A673 (cell line): ENCODE measurements at regions not wholly inside any gene's neighbourhood (a gene's known extent, or its start where the extent isn't known, plus 50 kb on each side); places are given as distances from the start of the nearest gene placed in this dataset.
"Not testable (repeated sequence)": the region's sequence is repeated elsewhere in the genome, so short reads cannot be mapped to it uniquely, and the experiment has no call there.

ENCODE experiments used
- BruUV-seq: library from RNA; stranded (reverse); fragments of 400-500 nt; replicated peaks from 2 replicates; lab custom pipeline; 2021; lab: Mats Ljungman, UMichigan
- CTCF ChIA-PET: fragments of 300-600 bp; sonication (Branson Sonifier 250); formaldehyde crosslinking; loops from one replicate; lab custom pipeline; 2022; ENCODE audit warnings: antibody characterized with exemption; lab: Charles Lee
- POLR2A ChIA-PET: fragments of 300-600 bp; sonication (Branson Sonifier 250); formaldehyde crosslinking; loops from one replicate; lab custom pipeline; 2022; ENCODE audit warnings: antibody characterized with exemption; ENCODE audit not compliant: low non-redundant PET; lab: Charles Lee
- DNase-seq: peaks from one replicate; pipeline ENCODE4 v3.0.0-alpha.2; 2015; ENCODE audit warnings: low spot score
- H3K27ac ChIP-seq: fragments of 200-600 bp; sonication (generic); 2 replicates; pipeline ENCODE4 v1.5.1; 2016; ENCODE audit warnings: mixed run types, low read depth, mild to moderate bottlenecking, mixed read lengths, antibody characterized with exemption, low read length; ENCODE audit not compliant: poor library complexity, severe bottlenecking
- H3K27me3 ChIP-seq: fragments of 200-600 bp; sonication (generic); replicated peaks from 2 replicates; pipeline ENCODE4 v1.6.1; 2017; ENCODE audit warnings: mixed run types, low read depth, mild to moderate bottlenecking, mixed read lengths, antibody characterized with exemption, low read length; ENCODE audit not compliant: insufficient read depth, poor library complexity
- H3K36me3 ChIP-seq: fragments of 200-600 bp; sonication (generic); 2 replicates; pipeline ENCODE4 v1.6.1; 2016; ENCODE audit warnings: mixed run types, mild to moderate bottlenecking, mixed read lengths, antibody characterized with exemption, low read length; ENCODE audit not compliant: insufficient read depth, poor library complexity, severe bottlenecking
- H3K4me1 ChIP-seq: fragments of 200-600 bp; sonication (generic); 2 replicates; pipeline ENCODE4 v1.6.1; 2017; ENCODE audit warnings: mixed run types, mild to moderate bottlenecking, mixed read lengths, antibody characterized with exemption, low read length; ENCODE audit not compliant: insufficient read depth, poor library complexity, severe bottlenecking
- H3K4me3 ChIP-seq: fragments of 200-600 bp; sonication (generic); 2 replicates; pipeline ENCODE4 v1.5.1; 2016; ENCODE audit warnings: low read depth, mixed run types, mild to moderate bottlenecking, mixed read lengths, low read length; ENCODE audit not compliant: poor library complexity, severe bottlenecking
- H3K9me3 ChIP-seq: fragments of 200-600 bp; sonication (generic); 2 replicates; pipeline ENCODE4 v1.6.1; 2016; ENCODE audit warnings: mixed run types, low read depth, mild to moderate bottlenecking, mixed read lengths, antibody characterized with exemption, low read length; ENCODE audit not compliant: poor library complexity, severe bottlenecking
- CTCF ChIP-seq: fragments of 300-800, 200-600 bp; sonication (generic); conservative IDR thresholded peaks from 2 replicates; pipeline ENCODE4 v1.5.1; 2017; ENCODE audit warnings: low read depth, mild to moderate bottlenecking, antibody characterized with exemption, low read length, moderate library complexity, mixed read lengths
- EZH2 ChIP-seq: fragments of 200-600 bp; sonication (generic); IDR thresholded peaks from 2 replicates; pipeline ENCODE4 v1.6.1; 2017; ENCODE audit warnings: borderline replicate concordance, low read depth, mild to moderate bottlenecking, mixed read lengths, antibody characterized with exemption, low read length; ENCODE audit not compliant: poor library complexity, severe bottlenecking
- intact Hi-C: fragments of 100-400 bp; cut with micrococcal nuclease; formaldehyde crosslinking; loops from one replicate; pipeline ENCODE4 v1.10.0; 2022; ENCODE audit not compliant: unreplicated experiment

- H3K4me1 ChIP-seq: no peaks in the 10 kb centered on the region
- no peaks in the 10 kb centered on the region for H3K9me3 ChIP-seq
- intact Hi-C loops: no loop called here
- CTCF ChIA-PET: no interaction called here
- TF ChIP-seq CTCF (no peak), EZH2 (no peak)
- H3K36me3 ChIP-seq: no peaks in the 10 kb centered on the region
- no peaks in the 10 kb centered on the region for H3K27me3 ChIP-seq
- H3K27ac ChIP-seq: no peak overlapping the region
- DNase-seq: no peak
- BruUV-seq: no TSS peak
- no peak overlapping the region for H3K4me3 ChIP-seq
- POLR2A ChIA-PET: no interaction called here
Measured at GRCh38 chr1:242966892-242967291, 288.2 kb downstream of the CEP170 start.

GRCh38 chr1:242959397-242959796 is 295.7 kb downstream of the CEP170 start:
- H3K9me3 ChIP-seq, CTCF ChIA-PET, H3K36me3 ChIP-seq, BruUV-seq, intact Hi-C loops, H3K4me1 ChIP-seq, H3K27ac ChIP-seq, POLR2A ChIA-PET, DNase-seq, H3K27me3 ChIP-seq, H3K4me3 ChIP-seq: not testable (repeated sequence)

DNA sequence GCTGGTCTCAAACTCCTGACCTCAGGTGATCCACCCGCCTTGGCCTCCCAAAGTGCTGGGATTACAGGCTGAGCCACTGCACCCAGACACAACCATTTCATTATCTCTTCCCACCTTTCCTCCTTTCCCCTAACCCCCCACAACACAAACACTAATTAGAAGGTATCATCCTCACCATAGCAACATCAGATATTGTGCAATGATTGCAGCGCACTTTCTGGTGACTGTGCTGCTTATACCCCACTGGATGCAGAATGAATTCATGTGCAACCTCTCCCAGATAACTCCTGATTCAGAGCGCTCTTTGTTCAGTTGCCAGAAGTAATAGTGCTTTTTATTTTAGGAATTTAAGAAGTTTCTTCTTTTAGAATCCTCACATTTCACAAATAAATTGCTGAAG is 300.1 kb downstream of the CEP170 start:
- POLR2A ChIA-PET, BruUV-seq, CTCF ChIA-PET: not testable (repeated sequence)

DNA sequence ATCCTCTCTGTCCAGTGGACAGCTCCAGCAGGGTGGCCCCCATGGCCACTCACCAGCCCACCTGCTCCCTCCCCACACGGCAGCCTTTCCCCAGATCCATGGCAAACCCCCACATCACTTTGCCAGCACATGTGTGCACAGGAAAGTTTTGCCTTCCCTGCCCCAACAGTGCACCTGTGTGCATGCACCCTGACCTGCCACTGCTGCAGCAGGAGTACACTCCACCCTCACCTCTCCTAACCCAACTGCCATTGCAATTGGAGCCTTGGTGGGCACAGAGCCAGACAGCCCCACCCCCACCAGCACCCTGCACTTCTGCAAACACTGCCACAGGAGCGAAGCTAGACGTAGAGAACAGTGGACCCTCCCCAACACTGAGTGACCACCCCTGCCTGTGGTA is 308.9 kb downstream of the CEP170 start:
- no peak for DNase-seq
- Histone ChIP-seq H3K9me3 (no peaks in the 10 kb centered on the region), H3K4me1 (no peaks in the 10 kb centered on the region), H3K4me3 (no peak overlapping the region), H3K36me3 (no peaks in the 10 kb centered on the region), H3K27me3 (no peaks in the 10 kb centered on the region), H3K27ac (no peak overlapping the region)
- no TSS peak for BruUV-seq
- CTCF ChIA-PET: no interaction called here
- intact Hi-C loops: no loop called here
- no peak for TF ChIP-seq CTCF
- POLR2A ChIA-PET: no interaction called here

More for the DNA sequence above, 300.1 kb downstream of the CEP170 start:
- H3K9me3 ChIP-seq, H3K4me3 ChIP-seq, H3K27me3 ChIP-seq, DNase-seq, H3K36me3 ChIP-seq, intact Hi-C loops, H3K4me1 ChIP-seq, H3K27ac ChIP-seq: not testable (repeated sequence)
